B cell (primary cell): ENCODE measurements at regions not wholly inside any gene's neighbourhood (a gene's known extent, or its start where the extent isn't known, plus 50 kb on each side); places are given as distances from the start of the nearest gene placed in this dataset.

ENCODE experiments used
- CTCF ChIP-seq: fragments of 200-600 bp; IDR thresholded peaks from one replicate; pipeline ENCODE4 v1.8.0; 2022; ENCODE audit warnings: antibody characterized with exemption, mild to moderate bottlenecking
- EZH2 ChIP-seq: IDR thresholded peaks from 2 replicates; pipeline ENCODE4 v1.6.1; 2012; ENCODE audit warnings: borderline replicate concordance, low read depth, mild to moderate bottlenecking, moderate library complexity, low read length; ENCODE audit not compliant: insufficient read depth, poor library complexity, severe bottlenecking

- TF ChIP-seq CTCF (no peak), EZH2 (no peak)
These were observed 515.5 kb upstream of the NOX3 start for GRCh38 chr6:155970876-155971708.
